ENCODE measurements at regions not wholly inside any gene's neighbourhood (a gene's known extent, or its start where the extent isn't known, plus 50 kb on each side); places are given as distances from the start of the nearest gene placed in this dataset.

DNA sequence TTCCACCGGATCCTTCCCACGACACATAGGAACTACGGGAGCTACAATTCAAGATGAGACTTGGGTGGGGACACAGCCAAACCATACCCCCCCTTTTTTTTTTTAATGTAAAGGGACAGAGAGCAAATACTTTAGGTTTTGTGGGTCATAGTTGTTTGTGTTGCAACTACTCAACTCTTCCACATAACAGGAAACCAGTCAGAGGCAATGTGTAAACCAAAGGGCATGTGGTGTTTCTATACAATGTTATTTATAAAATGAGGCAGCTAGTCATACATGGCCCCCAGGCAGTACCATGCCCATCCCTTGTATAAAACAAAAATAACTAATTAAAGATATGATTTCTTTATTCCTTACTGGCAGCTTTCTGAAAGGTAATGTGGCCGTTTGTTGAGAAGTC, 845.4 kb upstream of the ADAMTS5 start:
- TF ChIP-seq, protein P1, sequence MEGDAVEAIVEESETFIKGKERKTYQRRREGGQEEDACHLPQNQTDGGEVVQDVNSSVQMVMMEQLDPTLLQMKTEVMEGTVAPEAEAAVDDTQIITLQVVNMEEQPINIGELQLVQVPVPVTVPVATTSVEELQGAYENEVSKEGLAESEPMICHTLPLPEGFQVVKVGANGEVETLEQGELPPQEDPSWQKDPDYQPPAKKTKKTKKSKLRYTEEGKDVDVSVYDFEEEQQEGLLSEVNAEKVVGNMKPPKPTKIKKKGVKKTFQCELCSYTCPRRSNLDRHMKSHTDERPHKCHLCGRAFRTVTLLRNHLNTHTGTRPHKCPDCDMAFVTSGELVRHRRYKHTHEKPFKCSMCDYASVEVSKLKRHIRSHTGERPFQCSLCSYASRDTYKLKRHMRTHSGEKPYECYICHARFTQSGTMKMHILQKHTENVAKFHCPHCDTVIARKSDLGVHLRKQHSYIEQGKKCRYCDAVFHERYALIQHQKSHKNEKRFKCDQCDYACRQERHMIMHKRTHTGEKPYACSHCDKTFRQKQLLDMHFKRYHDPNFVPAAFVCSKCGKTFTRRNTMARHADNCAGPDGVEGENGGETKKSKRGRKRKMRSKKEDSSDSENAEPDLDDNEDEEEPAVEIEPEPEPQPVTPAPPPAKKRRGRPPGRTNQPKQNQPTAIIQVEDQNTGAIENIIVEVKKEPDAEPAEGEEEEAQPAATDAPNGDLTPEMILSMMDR (IDR thresholded peaks at IDR 0.05), result no peak
- H3K27ac ChIP-seq (ENCODE audit: low read depth in 1 of 2, low read length in 2 of 2), result no peak overlapping the region
- H3K9me3 Mint-ChIP-seq, result peaks cover 0 to 2% (median 0%) of the 10 kb centered on the region in 7 donors
- no peaks in the 10 kb centered on the region for H3K36me3 ChIP-seq (replicated peaks in 1 of 2; ENCODE audit: control insufficient read depth in 1 of 2, insufficient read depth in 2 of 2, low read length in 2 of 2)
- 100% methylated on average over 1 of the region's 4 CpGs for WGBS (ENCODE audit: insufficient coverage)
- H2AFZ ChIP-seq (ENCODE audit: insufficient read depth, low read depth, low read length, poor library complexity, severe bottlenecking), result no peak overlapping the region
- DNase-seq, result no peak
- intact Hi-C loops (cut with micrococcal nuclease), result no loop called here
- H3K4me3 ChIP-seq (replicated peaks in 1 of 3; ENCODE audit: low read depth in 2 of 3, low read length in 3 of 3), result no peak overlapping the region
- H3K27me3 ChIP-seq (ENCODE audit: control insufficient read depth in 2 of 2, insufficient read depth in 2 of 2, low read length in 2 of 2), result no peaks in the 10 kb centered on the region
- no peaks in the 10 kb centered on the region for H3K4me1 ChIP-seq (ENCODE audit: control insufficient read depth in 1 of 2, insufficient read depth in 2 of 2, low read length in 2 of 2)
- no peaks in the 10 kb centered on the region for H3K4me1 Mint-ChIP-seq
- no peaks in the 10 kb centered on the region for H3K27me3 Mint-ChIP-seq (ENCODE audit: low read depth in 3 of 3)
- H3K27ac Mint-ChIP-seq, result no peak overlapping the region
- no peaks in the 10 kb centered on the region for H3K9me3 ChIP-seq (replicated peaks in 1 of 2; ENCODE audit: control insufficient read depth in 1 of 2, insufficient read depth in 1 of 2, low read length in 2 of 2)
- H3K36me3 Mint-ChIP-seq, result no peaks in the 10 kb centered on the region
- H3K4me3 Mint-ChIP-seq, result no peak overlapping the region
- H3K9ac ChIP-seq (ENCODE audit: insufficient read depth, low read length, poor library complexity, severe bottlenecking), result no peak overlapping the region
- no peak overlapping the region for H3K4me2 ChIP-seq (replicated peaks; ENCODE audit: extremely low read depth, low read length, poor library complexity, severe bottlenecking)
- H3K79me2 ChIP-seq (ENCODE audit: insufficient read depth, low read length), result no peaks in the 10 kb centered on the region
- no peaks in the 10 kb centered on the region for H4K20me1 ChIP-seq (ENCODE audit: insufficient read depth, low read length)

DNA sequence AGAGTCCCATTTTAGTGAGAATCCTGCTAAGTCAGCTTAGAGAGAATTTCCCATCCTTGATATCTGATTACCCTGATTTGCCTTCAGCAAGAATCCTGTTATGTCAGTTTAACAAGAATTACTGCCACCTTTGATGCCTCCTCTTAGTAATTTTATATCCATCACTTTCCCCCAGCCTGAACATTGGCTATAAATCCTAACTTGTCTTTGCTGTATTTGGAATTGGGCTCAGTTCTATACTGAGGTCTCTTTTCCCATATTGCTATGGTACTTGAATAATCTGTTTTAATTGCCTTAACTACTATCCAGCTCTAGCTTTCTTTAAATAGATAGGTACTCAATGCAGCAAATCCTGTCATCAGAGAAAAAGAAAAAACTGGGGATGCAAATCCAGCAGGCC, 842.0 kb upstream of the ADAMTS5 start:
- DNase-seq, result no peak
- no peak overlapping the region for H3K27ac Mint-ChIP-seq
- peaks cover 0 to 2% (median 0%) of the 10 kb centered on the region in 3 donors for H3K27me3 Mint-ChIP-seq (ENCODE audit: low read depth in 3 of 3)
- H3K4me1 Mint-ChIP-seq, result no peaks in the 10 kb centered on the region
- Histone ChIP-seq H3K27ac (ENCODE audit: low read depth in 1 of 2, low read length in 2 of 2) (no peak overlapping the region), H3K4me2 (replicated peaks; ENCODE audit: extremely low read depth, low read length, poor library complexity, severe bottlenecking) (no peak overlapping the region), H2AFZ (ENCODE audit: insufficient read depth, low read depth, low read length, poor library complexity, severe bottlenecking) (no peak overlapping the region), H4K20me1 (ENCODE audit: insufficient read depth, low read length) (no peaks in the 10 kb centered on the region), H3K36me3 (replicated peaks in 1 of 2; ENCODE audit: control insufficient read depth in 1 of 2, insufficient read depth in 2 of 2, low read length in 2 of 2) (no peaks in the 10 kb centered on the region), H3K4me1 (ENCODE audit: control insufficient read depth in 1 of 2, insufficient read depth in 2 of 2, low read length in 2 of 2) (no peaks in the 10 kb centered on the region), H3K4me3 (replicated peaks in 1 of 3; ENCODE audit: low read depth in 2 of 3, low read length in 3 of 3) (no peak overlapping the region), H3K79me2 (ENCODE audit: insufficient read depth, low read length) (no peaks in the 10 kb centered on the region), H3K9me3 (replicated peaks in 1 of 2; ENCODE audit: control insufficient read depth in 1 of 2, insufficient read depth in 1 of 2, low read length in 2 of 2) (no peaks in the 10 kb centered on the region), H3K27me3 (ENCODE audit: control insufficient read depth in 2 of 2, insufficient read depth in 2 of 2, low read length in 2 of 2) (no peaks in the 10 kb centered on the region), H3K9ac (ENCODE audit: insufficient read depth, low read length, poor library complexity, severe bottlenecking) (no peak overlapping the region)
- intact Hi-C loops (cut with micrococcal nuclease), result no loop called here
- no peaks in the 10 kb centered on the region for H3K9me3 Mint-ChIP-seq
- H3K36me3 Mint-ChIP-seq, result no peaks in the 10 kb centered on the region
- no peak overlapping the region for H3K4me3 Mint-ChIP-seq
- TF ChIP-seq, protein P1 (IDR thresholded peaks at IDR 0.05), result no peak
